Panc1 (cell line): ENCODE measurements at regions not wholly inside any gene's neighbourhood (a gene's known extent, or its start where the extent isn't known, plus 50 kb on each side); places are given as distances from the start of the nearest gene placed in this dataset.
"Not testable (repeated sequence)": the region's sequence is repeated elsewhere in the genome, so short reads cannot be mapped to it uniquely, and the experiment has no call there.

Experiments used
- CTCF ChIP-seq: fragments of 450-650 bp; IDR thresholded peaks from 2 replicates; pipeline ENCODE4 v1.5.1; 2017; ENCODE audit warnings: mild to moderate bottlenecking
- POLR2AphosphoS5 ChIP-seq: IDR thresholded peaks from 2 replicates; pipeline ENCODE4 v1.6.1; 2012; ENCODE audit warnings: mild to moderate bottlenecking, low read depth, low read length, moderate library complexity
- TCF7L2 ChIP-seq: IDR thresholded peaks from 2 replicates; pipeline ENCODE4 v1.6.1; 2011; ENCODE audit warnings: mild to moderate bottlenecking, low read depth, low read length, inconsistent platforms

- not testable (repeated sequence) for TF ChIP-seq CTCF, TCF7L2, POLR2AphosphoS5
Observed at GRCh38 chr3:53441-53840, 143.1 kb upstream of the CHL1 start.
